NCI-H1694 treated with DMSO at 0.1 percent for 48 hours (cell line): ENCODE measurements at regions not wholly inside any gene's neighbourhood (a gene's known extent, or its start where the extent isn't known, plus 50 kb on each side); places are given as distances from the start of the nearest gene placed in this dataset.

ENCODE experiments used
- DNase-seq: peaks from one replicate; lab custom pipeline; 2025; lab: John Stamatoyannopoulos, UW

DNA sequence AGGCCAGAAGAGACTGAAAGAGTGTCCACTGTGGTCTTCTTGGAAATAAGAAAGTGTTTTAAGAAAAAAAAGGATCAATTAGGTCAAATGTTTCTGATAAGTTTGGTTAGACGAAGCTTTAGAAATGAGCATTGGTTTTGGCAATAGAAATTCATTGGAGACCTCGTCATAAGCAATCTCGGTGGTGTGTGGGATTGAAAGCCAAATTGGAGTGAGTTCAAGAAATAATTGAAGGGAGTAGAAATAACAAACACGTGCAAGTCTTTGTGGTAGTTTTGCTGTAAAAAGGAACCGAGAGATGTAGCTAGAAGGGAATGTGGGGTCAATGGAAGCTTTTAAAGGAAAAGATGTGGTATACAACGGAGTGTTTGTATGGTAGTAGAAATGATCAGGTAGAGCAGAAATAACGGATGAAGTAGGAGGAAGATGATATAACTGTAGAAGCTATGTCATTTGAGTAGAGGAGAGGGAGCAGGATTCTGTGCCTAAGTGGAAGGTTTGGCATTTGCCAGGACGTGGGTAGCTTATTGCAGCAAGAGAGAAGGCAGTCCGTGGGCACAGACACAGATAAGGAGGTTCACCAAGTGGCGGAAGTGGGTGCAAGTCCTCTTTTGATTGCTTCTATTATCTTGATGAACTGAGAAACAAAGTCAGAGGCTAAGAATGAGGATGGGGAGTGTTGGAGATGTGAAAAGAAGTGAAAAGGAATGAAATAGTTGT lies 146.2 kb downstream of the DACT1 start:
- DNase-seq: no peak

DNA sequence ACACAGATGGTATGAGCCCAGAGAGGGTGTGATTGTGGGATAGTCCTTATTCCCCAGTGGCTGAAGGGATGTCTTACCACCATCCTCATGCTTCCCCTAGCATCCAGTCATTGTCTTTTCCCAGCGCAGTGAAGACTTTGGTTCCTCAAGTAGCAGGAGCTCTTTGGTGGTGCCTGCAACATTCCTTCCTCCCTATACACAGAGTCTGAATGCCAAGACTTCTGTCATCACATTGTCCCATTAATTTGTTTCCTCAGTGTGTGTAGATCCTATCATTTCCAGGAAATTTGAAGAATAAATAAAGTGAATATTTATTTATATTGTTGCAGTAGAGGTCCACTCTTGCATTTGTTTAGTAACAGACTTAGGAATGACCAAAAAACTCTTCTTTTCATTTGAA lies 147.2 kb downstream of the DACT1 start:
- no peak for DNase-seq

DNA sequence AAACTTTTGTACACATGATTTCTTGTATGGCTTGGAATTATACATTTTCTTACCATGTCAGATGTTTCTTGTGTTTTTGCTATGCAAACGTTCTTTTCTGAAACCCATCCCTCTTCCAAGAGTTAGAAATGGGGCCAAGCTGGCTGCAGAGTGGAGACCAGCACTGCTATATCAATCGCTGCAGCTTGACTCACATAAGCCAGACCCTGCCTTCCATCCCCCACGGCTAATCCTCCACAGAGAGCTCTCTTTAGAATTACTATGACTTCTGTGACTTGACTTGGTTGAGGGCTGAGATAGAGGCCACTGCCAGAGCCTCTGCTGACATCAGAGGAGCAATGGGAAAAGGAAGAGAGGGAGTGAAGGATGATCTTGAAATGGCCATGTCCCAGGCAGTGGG lies 147.9 kb downstream of the DACT1 start:
- no peak for DNase-seq

DNA sequence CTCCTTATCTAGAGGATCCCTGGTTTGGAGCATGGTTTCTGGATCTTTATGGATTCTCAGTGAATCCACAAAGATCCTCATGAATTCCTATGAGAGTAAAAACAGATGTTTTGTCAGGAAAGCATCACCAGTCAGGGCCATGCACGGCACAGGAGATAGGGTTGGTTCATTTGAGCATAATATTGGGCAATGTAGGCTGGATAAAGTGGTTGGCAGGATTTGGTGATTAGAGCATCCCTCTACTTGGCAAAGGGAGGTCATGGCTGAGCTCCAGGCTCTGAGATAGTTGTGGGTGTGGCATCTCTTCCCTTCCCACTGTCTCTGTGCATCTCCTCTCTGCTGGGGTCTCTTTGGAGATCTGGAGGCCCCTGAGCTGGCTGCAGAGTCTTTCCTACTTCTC lies 149.8 kb downstream of the DACT1 start:
- peak; percentile 37 for DNase-seq

DNA sequence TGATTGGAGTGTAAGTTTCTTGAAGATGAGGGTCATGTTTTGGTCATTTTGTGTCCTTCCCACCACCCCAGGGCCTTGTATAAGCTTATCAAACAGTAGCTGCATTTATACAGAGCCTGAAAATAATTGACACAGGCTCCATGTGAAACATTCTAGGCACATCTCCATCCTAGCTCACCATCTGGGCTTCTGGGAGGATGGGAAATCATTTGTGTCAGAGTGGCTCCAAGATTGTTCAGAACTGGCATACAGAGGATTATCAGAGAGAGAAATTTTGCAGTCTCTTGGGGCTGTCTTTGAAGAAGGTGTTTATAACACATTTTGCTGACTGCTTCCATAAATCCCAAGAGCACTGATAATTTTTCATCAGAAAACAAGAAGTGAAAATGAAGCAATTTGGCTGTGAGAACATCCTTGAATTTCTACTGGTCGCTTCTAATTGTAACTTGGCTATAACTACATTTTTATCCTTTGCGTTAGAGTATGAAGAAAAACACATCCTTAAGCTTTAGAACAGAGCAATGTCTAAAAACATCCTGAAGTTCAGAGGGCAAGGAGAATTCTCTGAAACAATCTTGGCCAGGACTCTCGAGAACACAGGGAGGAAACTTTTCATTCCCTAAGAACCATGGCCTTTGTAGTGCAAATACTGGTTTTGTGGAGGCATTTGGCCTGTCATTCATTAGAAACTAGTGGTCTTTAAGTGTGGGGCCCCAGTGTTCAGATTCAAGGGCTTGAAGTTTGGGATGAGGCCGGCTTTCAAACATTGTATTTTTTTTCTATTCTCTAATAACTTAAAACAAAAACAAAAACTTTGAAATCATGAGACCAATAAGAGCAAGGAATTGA lies 151.1 kb downstream of the DACT1 start:
- peak; percentile 35 for DNase-seq

DNA sequence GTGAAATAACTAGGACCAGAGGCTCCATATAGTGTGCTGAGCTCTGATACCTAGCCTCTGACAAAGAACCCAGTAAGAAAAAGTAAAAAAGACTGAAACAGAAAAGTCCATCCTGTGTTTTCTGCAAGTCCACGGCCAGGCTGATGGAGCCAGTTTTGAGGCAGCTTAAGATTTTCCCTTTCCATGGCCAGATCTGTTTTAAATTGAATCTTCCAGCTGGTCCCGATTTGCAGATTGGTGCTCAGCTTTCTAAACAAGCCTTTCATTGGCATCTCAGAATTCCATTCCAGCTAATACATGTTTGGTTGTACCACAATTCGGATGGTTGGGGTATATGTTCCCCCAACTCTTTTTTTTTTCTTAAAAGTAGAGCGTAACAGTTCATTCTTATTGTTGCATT lies 152.0 kb downstream of the DACT1 start:
- no peak for DNase-seq

DNA sequence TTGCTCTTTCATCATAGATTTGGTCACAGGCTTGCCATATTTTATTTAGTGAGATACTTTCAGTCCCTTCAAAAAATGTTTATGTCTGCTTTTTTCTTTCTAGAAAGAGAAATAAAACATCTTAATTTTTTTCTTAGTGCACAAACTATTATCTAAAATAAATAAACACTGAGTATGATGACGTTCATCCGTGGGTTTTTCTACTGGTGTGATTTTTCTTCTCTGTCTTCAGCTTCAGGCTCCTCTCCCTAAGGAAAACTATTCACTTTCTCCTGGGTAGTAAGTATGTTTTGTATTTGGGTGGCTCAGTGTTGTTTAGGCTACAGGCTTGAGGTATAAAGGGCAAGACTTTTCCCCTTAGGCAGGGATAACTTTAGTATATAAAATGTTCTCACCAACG lies 154.7 kb downstream of the DACT1 start:
- DNase-seq: no peak

DNA sequence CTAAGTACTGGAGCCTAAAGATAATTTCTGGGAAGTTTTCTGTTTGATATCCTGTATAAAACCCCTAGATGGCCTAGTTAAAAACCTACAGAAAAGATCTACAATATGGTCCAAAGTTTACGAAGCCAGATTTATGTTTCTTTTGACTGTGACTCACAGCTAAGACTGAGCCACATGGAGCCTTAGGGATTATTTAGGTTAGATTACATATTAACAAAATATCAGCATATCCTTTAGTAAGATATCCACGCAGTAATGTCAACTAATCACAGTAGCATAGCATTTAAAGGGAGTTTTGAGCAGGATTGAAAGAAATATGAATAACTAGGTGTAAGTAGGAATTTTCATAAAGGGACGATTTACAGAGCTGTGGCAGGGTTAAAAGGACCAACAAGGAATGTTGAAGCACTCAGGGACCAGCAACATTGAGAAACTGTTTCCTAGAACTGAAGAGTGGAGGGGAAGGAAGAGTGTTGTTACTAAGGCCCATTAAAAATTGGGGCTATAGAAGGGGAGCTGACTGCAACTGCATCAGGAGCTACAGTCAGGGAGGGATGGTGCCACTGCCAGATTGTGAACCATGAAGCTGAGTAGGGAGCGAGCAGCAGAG lies 155.5 kb downstream of the DACT1 start:
- no peak for DNase-seq

DNA sequence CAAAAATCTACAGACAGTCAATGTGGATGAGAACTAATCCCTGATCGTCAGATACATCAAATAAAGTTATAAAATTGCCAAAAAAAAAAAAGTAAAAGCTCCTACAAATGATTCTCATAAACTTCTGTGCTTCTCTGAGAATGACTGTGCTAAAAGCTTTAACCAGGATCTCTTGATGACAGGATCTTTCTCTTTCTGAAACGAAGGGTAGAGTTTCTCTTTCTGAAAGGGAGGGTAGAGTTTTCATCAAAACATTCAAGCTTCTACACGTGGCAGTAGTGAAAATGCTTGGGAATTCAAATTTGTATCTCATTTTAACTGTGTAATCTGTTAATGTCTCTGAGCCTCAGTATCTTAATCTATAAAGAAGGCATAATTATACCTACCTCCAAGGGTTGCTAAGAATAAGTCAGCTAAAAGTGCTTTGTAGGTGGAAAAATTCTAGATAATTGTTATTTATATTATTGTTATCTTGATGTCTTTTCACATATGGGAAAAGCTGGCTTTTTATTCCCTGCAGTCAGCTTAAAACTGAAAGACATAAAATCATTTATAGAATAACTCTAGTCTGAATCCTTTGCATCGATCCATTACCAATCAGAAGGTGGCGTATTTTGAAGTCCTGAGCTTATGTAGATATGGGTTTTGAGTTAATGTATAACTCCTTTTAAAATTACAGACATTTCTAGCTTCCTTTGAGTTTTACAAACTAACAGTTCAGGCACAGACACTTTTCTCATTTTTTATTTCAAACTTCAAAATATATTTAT lies 157.4 kb downstream of the DACT1 start:
- DNase-seq: no peak

DNA sequence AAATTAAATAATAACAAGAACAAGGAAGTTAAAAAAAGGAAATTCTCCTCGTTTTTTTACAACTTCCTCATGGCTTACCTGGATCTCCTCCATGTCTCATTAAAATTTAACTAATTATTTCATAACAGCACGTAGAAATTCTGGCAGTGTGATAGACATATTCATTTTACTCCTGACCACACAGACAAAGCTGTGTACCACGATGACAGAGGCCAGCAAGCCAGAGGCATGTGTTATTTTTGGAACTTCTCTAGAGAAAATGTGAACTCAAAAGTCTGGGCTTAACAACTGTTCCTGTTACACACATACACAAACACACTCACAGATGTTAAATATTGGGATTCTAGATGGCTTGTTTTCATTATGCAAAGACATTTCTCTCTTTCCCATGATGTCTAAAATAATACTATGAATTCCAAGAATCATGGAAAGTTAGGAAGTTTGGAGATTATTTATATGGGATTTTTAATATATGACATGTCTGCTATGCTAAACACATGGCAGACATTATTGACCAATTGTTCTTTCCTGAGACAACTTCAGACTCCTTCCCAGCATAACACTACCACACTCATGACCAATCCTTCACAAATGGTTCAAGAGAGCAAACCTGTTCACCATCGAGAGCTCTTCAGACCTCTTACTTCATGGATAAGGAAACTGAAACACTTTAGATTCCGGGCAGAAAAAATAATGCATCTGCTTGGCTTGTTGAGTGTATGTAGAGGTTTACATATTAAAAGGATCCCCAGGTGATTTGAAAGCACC lies 158.7 kb downstream of the DACT1 start:
- DNase-seq: no peak

DNA sequence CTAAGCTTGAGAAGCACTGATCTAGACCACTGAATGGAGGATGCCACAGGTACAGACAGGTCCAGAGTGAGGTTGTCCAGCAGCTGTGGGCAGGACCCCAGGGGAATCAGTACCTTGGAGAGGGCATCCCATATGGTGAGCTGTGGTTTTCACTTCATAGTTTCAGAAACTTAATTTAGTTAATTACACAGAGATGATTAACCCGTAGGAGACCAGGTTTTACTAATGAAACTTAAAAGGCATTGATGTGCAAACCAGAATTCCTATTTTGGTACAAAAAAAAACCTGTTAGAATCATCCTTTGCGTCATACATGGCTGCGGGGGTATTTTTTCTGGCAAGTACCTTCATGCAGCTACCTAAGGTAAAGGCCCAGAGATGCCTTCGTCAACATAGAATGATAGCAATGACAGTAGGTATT lies 159.3 kb downstream of the DACT1 start:
- DNase-seq: no peak

DNA sequence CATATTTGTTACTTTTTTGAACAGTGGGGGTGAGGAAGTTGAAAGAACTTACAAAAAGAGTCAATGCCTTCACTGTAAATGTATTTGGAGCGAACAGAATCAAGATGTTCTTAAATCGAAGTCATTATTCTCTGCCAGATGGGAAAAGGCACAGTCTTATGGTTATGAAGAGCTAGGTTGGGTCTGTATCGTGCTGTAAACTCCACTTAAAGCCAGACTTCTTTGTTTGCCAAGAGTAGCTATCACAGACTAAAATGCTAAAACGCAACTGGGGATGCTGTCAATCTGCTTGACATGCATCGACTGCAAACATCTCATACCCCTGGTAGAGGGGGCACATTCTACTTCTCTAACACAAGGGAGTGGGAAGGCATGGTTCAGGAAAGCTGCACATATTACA lies 160.4 kb downstream of the DACT1 start:
- no peak for DNase-seq

DNA sequence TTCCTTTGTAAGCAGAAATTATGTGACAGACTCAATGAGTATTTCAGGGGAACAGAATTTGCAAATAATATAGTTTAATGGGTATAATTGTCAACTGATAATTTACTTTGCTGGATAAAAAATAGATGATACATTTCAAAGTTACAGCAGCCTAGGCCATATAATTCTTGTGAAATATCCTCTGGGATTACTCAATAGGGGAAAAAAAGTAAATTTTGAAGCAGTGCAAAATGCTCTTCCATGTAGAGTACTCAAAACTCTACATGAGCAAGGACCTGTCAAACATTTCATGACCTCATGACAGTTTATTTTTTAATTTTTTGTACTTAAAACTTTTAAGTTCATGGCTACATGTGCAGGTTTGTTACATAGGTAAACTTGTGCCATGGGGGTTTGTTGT lies 163.3 kb downstream of the DACT1 start:
- DNase-seq: no peak

DNA sequence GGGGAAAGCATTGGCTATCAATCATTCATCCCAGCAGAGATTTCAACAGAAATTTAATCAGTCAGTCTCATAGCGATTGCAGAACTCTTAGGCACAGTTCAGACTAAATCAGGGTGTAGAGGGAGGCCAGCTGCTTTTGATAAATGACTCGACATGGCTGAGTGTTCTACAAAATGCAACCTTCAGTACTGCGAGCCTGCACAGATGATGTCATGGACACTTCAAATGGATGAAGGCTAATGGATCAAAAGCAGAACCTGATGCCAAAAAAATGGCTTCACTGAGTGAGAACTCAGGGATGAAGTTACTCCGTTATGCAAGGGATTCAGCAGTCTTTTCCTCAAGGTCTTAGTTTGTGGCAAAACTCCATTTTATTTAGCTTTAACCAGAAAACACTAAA lies 167.3 kb downstream of the DACT1 start:
- DNase-seq: no peak

DNA sequence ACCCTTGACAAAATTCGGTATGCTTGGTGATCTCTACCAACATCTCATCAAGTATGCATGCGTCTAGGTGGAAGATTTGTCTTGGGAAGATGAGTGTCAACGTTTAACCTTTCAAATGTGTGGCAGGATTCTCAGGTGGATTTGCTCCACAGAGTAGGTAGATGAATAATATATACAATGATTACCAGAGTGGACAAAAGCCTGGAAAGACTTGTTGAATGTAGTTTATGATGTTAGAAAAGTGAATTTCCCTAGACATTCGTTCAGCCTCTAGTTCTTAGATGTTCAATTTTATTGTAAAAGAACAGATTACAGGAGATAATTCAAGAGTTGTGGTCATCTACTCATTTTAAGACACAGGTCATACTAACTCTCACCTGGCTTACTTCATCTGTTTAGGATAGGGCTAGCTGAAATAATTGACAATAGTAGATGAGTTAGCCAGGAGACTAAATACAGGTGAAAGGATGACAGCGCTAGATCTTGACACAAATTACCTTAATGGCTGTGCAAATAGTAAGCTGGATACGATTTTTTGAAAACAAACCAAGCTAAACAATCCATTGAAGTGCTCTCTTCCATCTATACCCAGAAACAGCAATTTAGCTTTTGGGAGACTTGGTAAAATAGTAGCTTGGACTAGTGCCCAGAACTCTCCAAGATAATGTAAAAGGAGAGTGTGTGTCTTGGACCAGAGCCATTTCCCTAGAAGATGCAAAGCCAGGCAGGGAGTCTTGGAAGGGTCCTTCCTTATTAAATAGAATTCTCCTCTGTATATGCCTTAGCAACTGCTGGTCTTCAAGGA lies 168.0 kb downstream of the DACT1 start:
- DNase-seq: no peak

DNA sequence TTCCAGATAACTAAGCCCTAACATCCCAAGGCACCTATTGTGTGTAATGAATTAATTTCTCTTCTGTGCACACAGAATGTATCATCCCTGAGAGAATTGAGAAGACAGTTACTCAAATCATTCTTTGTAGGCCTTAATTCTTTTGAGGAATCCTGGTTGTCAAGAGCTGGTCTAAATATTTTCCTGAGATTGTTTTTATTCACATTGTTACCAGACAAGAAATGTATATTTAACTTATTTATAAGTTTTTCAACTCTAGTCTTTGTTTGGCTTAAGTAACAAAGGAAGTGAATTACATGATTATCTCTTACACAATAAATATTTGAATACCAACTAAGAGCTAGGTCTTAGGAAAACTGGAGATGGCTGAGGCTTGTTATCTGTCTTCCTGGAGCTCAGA lies 169.4 kb downstream of the DACT1 start:
- no peak for DNase-seq

DNA sequence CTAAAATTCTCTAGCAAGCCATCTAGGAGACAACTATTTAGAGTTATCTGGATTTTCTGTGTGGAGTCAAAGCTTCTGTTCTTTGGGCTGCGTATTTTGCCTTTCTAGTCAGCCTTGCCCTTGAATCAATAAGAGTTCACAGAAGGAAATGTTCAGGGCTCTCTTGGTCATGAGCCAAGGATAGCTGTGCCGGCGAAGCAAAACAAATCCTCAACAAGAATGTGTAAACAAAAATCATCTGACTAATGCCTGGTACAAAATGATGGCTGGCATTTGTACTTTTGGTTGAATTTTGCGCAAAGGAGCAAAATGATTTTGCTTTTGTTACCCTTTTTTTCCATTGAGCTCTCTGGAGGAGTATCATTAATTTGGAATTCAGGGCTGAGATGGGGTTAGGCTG lies 171.1 kb downstream of the DACT1 start:
- no peak for DNase-seq

DNA sequence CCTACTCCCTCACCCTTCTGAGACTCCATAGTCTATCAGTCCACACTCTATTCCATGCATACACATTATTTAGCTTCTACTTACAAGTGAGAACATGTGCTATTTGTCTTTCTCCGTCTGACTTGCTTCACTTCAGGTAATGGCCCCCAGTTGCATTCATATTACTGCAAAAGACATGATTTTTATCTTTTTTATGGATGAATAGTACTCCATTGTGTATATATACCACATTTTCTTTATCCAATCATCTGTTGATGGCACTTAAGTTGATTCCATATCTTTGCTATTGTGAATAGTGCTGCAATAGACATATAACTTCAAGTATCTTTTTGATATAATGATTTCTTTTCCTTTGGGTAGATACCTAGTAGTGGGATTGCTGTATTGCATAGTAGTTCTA lies 171.8 kb downstream of the DACT1 start:
- DNase-seq: no peak

DNA sequence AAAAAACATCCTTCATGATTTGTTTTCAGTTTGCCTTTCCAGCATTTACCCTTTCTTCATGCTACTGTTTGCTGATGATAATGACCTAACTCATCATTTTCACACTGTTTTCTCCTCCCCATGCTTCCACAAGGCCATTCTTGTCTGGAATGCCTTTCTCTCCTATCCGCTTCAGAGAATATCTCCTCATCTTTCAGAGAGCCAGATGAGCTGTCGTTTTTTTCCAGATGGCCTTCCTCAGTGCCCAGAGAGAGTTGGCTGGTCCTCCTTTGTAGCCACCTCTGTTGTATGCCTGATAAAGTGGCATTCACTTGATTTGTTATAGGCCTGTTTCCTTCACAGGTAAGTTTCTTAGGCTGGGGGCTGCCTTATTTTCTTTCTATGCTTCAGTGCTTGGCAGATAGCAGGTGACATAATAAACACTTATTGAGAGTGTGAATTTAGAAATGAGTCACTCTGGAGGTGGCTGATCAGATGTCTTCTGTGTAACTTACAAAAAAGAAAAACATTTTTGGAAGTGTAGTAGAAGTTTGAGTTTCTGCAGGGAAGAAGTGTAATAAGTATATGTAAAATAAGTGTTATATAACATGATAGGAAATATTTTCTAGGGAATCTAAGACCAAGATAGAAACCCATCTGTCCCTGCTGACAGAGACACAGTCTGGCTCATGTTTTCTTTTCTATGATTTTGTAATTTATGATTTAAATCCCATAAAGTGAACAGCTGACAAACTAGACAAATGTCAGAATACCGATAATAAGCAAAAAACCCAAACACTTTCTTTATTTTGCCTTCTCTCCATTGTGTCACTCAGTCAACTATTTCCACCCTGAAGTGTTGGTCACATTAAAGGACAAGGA lies 174.5 kb downstream of the DACT1 start:
- DNase-seq: peak; percentile 59

DNA sequence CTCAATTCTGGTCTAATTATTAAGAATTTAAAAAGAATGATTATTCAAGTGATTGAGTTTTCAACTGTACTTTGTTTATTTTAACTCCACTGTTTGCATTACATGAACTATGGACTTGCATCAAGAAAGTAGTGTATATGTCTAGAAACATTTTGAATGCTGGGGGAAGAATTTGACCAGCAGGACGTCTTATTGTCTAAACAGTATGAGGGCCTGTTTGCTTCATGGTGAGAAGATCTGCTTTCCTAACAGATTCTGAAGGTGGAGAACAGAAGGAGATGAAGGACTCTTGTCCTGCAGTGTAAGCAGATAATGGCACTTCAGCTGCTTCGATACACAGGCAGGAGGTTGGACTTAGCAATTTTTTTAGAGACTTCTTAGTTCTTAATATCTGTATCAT lies 176.0 kb downstream of the DACT1 start:
- no peak for DNase-seq
